Activated T-cell treated with anti-CD3 and anti-CD28 coated beads for 1 hour (primary cell): ENCODE measurements at regions not wholly inside any gene's neighbourhood (a gene's known extent, or its start where the extent isn't known, plus 50 kb on each side); places are given as distances from the start of the nearest gene placed in this dataset.
A peak's percentile ranks its signal among the peaks of the same experiment; 100 is the strongest.

Experiments used
- DNase-seq: peaks from one replicate; pipeline ENCODE4 v3.0.0-alpha.2; 2020; ENCODE audit warnings: low read depth

DNA sequence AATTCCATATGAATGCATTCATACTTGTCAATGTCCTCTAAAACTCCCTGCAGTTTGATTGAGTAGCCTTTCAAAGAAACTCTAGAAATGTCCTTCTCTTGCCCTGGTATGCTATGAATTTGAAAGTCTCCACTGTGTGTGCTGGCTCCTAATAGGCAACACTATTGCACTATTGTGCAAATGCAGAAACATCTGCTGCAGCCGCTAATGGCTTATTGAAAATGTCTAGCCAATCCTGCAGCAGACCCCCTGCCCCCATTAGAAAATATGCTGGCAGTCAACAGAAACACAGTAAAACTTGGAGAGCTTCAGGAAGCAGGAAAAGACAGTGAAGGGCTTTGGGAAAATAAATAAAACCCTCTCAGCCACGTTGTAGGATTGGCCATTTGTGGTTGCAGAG lies 87.3 kb upstream of the GRAMD2B start:
- no peak for DNase-seq

DNA sequence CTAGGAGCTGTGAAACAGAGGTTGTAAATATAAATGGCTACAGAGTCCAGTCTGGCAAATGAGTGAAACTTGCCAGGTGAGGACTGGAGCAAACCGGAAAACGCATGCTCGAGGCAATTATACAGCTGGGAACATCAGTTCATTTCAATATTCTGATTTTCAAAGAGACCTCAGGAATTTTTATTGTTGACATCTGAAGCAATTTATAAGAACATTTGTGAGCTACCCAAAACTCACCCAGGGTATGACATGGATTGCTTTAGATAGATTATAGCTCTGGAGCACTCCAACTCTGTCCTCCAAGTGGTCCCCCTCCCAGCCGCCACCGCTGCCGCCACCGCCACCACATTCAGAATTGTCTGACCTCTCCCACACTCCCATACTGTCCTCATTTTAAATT lies 84.6 kb upstream of the GRAMD2B start:
- no peak for DNase-seq

DNA sequence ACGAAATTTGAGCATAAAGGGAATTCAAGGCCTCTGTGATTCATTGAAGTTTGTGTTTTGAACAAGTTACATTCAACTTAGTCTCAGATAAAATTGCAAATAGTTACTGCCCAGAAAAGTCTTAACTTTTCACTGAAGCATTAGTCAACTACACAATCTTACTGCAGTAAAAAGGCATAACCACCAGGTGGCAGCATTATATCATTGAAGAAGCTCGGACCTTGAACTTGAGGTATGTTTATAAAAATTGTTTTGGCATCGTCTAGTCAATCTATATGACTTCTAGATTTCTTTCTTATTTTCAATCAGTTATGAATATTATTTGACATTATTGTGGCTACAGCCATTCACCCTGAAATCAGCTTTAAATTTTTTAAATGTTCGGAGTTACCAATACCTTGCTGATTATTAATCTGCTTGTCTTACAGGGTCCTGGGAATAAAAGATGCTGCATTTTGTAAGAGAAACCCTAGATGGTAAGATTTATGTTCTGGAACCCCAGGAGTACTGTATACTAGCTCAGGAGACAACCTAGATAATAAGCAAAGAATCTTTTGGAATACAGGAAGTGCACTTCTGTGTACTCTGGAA lies 83.9 kb upstream of the GRAMD2B start:
- peak; percentile 10 for DNase-seq

DNA sequence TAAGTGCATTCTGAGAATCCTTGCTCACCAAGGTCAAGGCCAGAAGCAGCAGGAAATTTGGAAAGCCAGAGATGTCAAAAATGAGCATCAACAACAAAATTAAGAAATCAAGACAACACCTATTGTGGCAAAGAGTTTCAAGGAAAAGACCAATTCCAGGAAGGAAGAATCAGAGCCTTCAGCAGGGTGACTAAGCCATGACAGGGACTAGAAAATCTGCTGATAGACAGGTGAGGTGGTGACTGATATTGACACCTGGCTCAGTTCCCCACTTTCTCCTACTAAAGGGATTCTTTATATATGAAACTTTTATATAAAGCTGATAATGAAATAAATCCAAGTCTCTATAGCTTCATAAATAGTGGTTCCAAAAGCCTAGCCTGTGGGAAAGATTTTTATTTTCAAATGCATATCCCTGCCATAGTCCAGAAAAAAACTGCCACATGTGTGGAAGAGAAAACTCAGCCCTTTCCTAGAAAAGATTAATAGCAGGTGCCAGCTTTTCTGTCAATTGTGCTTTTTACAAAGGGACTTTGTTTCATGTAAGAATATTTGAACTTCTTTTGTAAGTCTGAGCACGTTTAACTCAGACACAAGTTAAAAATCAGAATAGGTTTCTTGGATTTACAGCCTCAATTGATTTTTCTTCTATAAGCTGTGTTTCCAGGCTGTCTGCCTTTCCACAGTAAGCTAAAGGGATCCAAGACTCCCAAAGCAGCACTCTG lies 81.1 kb upstream of the GRAMD2B start:
- no peak for DNase-seq

DNA sequence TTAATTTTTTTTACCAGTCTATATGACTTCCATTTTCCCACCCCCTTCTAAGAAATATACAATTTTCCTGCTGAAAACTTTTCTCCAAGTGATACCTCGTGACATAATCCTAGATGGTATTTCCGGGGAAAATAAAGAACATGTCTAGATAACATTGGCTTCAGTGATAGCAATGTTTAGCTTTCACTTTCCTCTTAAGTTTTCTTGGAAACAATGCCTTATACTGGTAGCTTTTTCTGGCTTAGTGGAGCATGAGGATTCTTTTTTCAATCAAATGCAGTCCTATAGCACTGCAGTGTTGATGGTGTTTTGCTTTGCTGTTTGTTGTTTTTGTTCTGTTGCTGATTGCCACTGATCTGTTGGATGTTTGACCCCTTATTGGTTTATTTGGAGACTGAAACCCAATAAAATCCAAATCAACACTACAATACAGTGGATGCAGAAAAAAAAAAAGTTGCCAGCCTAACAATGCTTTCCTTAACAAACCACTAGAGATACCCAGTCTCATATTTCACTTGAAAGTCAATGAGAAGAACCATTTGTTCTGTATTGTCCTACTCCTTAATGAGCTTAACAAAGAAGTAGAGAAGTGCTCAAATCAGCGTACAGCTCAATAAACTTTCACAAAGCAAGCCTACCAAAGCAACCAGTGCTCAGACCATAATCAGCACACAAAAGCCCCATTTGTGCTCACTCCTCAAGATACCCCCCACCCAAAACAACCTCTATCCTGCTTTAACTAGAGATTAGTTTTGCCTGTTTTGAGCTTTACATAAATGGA lies 74.2 kb upstream of the GRAMD2B start:
- no peak for DNase-seq

DNA sequence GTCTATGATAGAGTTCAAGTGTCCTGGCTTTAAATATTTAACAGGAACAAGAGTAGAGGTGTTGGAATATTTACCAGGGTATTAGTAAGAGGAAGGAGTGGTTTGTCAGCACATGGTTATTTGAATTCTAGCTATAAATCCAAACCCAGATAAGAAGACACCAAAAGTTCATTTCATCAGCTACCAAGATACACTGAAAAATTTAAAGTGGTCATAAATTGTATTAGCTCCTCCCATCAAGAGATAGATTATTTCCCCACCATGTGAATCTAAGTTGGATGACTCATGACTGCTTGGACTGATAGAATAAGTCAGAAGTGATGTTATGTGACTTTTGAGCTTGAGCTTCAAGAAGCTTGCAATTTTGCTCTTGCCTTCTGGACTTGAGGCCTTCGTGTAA lies 72.1 kb upstream of the GRAMD2B start:
- no peak for DNase-seq

DNA sequence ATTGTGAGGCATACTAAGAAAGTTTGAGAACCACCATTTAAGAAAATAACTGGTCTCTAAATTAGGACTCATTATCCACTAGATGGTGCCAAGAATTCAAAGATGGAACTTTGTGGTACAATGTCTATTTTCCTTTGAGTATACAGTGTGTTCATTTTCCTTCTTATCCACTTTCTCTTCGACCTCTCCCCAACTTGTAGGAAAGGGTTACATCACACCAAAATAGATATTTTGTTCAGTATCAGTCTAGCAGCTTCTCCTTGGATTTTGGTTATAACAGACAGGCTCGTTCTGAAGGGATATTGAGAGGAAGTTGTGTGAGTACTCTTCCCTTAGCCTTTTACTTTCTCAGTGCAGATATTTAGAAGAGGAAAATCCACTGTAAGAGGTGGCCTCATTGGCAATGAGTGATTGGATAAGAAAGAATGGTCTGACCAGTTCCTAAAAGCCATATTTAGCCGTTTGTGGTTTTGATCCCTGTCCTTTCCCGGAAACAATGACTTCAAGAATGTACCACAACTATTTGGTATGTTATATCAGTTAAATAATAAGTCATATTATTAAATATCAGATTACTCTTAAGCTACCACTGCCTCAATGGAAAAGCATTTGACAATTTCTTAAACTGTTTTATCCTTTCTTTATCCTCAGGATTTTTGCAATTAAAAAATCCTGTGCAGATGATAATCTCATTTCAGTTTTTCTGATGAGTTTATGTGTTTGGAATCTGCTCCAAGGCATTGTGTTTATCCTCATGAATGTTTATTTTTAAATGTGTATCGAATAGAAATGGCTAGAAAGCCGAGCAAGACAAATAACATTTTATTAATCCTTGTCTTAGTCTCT lies 69.0 kb upstream of the GRAMD2B start:
- DNase-seq, result no peak

DNA sequence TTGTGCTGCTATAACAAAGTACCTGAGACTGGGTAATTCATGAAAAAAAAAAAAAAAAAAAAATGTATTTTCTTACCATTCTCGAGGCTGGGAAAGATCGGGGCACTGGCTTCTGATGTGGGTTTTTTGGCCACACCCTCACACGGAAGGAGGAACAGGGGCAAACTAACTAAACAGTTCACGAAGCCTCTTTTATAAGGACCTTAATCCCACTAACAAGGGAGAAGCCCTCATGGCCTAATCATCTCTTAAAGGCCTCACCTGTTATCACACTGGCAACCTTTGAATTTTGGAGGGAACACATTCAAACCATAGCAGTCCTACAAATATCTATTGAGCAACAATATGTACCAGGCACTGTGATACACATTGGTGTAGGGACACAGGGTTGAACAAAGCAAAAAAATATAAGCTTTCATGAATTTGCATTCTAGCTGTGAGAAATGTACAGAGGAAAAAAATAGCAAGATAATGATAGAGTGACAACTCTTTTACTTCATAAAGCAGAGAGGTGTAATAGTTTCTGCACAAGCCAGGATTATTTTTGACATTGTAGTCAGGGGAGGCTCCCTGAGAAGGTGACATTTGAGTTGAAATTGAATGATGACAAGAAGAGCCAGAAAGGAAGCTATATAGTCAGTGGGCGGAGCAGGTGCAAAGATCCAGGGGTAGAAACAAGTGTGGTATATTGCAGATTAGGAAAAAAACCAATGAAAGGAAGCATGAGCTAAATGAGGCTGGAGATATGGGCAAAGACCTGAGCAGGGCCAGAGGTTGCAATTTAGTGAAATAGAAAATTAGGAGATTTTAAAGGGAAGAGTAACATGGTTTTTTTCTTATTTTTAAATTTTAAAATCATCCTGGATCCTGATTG lies 68.1 kb upstream of the GRAMD2B start:
- no peak for DNase-seq

DNA sequence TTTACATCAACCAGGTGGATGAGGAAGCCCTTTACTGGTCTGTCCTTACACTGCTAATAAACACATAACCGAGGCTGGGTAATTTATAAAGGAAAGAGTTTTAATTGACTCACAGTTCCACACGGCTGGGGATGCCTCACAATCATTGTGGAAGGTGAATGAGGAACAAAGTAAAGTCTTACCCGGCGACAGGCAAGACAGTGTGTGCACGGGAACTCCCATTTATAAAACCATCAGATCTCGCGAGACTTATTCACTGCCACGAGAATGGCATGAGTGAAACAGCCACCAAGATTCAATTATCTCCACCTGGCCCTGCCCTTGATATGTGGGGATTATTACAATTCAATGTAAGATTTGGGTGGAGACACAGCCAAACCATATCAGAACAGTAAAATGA lies 67.3 kb upstream of the GRAMD2B start:
- DNase-seq, result no peak

DNA sequence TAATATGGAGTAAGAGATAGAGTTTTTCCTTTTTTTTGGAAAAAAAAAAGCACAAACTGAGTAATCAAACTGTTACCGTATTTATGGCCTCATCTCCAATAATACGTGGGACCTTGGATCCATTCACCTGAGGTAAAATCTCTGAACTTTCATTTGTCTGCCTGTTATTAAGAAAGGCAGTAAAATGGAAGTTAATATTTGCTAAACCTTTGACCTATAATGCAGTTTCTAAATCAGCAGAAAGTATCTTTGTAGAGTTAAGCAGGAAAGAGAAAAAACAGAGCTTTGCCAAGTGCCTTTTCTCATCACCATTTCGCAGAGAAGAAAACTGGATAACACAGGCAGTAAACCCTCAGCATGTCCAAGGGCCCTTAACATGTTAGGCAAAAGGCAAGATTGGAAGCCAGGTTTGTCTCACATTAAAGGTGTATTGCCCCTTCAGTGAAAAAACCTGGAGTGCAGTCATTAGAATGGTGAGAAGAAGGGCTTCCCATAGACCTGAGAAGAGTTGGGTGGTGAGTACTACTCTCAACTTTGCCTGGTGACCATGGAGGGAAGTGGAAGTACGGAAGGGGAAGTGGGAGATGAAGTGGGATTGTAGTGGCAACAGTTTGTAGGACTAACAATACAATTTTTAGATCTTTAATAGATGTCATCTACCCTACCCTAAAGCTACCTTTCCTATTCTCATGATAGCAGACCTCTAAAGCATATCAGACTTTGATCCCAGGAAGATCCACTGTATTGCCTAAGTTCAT lies 65.4 kb upstream of the GRAMD2B start:
- DNase-seq, result no peak

DNA sequence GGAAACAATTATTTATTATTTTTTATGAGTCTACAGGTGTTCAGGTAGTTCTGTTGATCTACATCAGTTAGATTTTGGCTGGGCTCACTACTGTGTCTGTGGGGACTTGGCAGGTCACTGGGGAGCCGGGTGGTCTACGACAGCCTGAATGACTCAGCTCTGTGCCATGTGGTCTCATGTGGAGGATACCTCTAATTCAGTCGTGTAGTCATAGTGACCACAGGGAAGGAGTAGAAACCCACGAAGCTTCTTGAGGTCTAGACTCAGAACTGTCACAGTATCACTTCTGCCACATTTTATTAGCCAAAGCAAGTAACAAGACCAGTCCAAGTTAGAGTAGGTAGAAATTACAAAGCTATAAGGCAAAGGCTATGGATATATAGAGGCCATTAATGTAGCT lies 64.7 kb upstream of the GRAMD2B start:
- no peak for DNase-seq

DNA sequence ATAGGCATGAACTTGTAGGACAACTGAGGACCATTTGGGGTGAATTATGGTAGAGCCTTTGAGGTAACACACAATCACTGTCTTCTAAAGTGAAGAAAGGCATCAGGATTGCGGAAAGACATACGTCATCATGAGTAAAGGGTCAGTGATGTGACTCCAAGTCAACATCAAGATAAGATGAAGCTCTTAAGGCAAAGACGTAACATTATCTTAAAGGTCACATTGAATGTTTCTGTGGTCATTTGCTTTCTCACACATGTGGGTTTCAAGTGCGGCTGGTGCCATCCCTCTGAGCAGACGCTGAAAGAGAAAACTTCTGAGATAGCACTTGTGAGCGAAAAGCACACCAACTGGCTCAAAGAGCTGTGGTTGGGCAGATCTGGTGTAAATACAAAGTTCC lies 63.3 kb upstream of the GRAMD2B start:
- DNase-seq, result no peak

DNA sequence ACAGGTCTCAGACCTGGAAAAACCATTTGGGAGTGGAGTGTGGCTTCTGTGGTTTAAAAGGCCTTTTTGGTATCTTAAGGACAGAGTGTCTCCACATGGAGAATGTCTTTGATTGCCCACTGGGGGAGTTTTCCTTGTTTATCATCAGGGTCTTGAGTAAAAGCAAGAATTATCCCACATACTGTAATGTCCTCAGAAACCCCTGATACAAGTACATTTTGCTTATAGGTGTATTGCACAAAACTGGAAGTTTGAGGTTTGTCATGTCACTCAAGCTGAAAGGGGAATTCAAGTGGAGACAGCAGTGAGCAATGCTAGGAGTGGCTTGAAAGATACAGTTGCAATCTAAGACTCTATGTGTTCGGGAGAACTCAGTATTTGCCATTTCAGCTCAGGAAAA lies 62.7 kb upstream of the GRAMD2B start:
- no peak for DNase-seq

DNA sequence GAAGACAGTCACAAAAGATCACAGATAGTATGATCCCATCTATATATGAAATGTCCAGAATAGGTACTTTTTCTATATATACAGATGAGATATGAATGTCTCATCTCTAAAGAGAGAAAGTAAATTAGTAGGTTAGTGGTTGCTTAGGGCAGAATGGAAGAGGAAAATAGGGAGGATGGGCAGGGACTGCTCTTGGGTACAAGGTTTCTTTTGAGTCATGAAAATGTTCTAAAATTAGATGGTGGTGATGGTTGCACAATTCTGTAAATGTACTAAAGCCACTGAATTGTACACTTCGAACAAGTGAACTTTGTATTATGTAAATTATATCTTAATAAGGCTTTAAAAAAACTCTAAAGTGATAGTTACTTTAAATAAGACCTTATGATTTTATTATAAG lies 59.6 kb upstream of the GRAMD2B start:
- DNase-seq, result no peak

DNA sequence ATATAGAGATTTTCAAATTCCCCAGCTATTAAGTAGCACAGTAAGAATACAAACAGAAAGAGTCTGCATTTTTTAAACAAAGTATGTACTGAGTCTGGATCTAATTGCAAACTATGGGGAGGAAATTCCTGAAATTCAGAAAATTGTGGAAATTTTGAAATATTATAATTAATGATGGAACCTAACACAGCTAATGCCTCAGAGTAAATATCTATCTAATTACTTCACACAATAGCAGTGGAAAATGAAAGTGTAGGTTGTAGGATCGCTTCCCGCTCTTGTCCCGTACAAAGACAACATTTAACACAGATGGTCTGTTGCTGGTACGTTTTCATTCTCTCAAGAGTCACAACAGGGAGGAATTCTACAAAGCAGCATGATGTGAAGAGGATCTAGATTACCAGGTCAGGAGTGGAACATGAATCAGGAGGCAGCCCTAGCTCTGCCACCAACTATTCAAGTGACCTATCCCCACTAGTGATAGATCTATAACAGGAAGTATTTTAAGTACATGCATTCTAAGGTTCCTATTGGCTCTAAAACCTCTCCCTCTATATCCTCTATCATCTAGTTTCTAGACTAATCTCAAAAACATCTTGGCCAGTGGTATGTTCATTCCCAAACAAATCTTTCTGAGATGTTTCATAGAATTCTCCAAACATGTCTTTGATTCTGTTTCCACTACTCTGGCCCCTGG lies 58.9 kb upstream of the GRAMD2B start:
- no peak for DNase-seq

DNA sequence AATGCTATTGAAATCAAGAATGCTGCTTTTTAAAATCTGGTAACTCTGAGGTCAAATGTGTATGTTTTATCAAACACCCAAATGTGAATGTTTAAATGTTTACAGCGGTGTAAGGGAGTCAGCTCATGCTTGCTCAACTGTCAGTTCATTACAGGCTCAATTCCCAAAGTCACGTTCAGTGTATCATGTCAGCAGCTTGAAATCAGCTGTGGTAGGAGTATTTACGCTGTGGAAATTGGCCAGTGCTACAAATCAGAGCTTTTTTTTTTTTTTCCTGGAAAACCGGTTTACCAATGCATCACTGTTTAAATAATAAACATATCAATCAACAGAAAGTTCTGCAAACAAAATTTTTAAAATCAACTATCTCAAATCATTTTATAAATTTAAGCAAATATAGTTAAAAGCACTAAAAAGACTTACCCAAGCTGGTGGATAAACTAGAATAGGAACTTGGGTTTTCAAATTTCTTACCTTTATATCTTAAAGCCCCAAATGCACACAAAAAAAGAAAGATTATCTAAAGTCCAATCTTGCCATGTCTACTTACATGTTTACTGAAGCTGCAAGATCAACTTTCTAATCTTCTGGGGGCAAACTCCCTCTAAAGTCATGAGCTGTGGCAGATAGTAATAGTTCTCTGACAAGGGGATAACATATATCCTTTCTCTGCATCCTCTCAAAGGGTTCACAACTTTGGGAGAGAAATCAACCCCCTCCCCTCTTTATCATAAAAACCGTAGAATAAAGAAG lies 57.6 kb upstream of the GRAMD2B start:
- DNase-seq, result no peak

DNA sequence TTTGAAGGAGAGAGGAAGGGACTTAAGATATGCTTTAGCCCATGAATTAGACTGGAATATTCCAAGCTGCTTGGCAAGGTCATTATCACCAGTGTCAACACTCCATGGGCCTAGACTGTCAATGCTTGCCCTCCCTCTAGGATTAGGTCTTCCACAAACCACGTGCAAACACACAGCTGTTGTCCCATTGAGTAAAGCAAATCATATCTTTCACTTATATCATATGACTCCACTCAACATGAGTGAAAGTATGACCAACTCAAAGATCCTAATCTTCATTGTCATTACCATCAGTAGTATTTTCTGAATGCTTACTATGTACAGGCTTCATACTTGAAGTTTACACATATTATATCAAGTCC lies 57.0 kb upstream of the GRAMD2B start:
- DNase-seq, result no peak

DNA sequence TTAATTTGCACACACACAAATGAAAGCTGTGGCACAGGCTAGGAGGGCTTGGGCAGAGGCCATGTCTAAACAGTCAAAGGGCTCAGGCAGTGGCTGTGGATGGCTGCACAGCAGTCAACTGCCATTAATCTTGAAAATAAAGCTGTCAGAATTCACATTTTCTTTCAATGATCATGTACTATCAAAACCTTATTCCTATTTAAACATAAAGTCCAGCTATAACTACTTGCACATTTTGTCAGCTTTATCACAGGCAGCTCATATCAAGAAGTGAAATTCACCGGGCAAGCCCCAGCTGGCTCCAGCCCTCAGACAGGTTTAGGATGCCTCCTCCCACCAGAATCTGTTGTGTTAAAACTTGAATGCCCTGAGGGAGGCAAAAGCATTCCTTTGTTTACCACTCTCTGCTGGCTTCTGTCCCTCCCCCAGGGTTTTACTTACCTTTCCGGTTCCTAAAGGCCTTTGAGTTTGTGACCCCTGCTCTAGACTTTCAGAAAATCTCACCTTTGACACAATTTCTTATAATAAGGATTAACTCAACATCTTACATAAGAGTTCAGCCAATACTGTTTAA lies 54.9 kb upstream of the GRAMD2B start:
- no peak for DNase-seq

DNA sequence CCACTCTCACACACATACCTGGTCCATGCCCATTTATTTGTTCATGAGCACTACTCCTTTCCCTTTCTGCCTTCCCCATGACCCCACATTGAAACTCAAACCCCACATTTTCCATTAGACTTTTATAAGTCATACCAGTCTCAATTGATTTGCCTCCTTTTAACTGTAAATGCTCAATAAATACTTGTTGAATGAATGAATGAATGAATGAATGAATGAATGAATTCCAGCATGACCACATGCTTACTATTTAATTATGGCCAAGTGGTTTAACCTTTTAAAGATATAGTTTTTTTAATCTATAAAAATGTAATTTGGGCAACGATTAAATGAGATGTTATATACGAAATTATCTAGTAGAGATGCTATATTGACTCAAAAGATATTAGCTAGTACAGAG lies 54.1 kb upstream of the GRAMD2B start:
- DNase-seq, result no peak
